PFSK-1 (cell line): ENCODE measurements at regions not wholly inside any gene's neighbourhood (a gene's known extent, or its start where the extent isn't known, plus 50 kb on each side); places are given as distances from the start of the nearest gene placed in this dataset.

ENCODE experiments used
- FOXP2 ChIP-seq: optimal IDR thresholded peaks from 2 replicates; pipeline ENCODE3; 2011; ENCODE audit warnings: borderline replicate concordance, control low read depth, inconsistent platforms; ENCODE audit not compliant: insufficient read depth; ENCODE audit errors: extremely low read length, extremely low read depth
- POLR2AphosphoS5 ChIP-seq: IDR thresholded peaks from 2 replicates; pipeline ENCODE4 v1.6.1; 2012; ENCODE audit warnings: low read depth, mild to moderate bottlenecking, control low read depth, low read length, moderate library complexity
- REST ChIP-seq, 2 experiments: IDR thresholded peaks; 2 replicates each; pipeline versions ENCODE4 v1.6.1 to v1.8.0; 2011 to 2012; ENCODE audit warnings: low read depth in 2 of 2, low read length in 2 of 2, control low read depth in 1 of 2, inconsistent platforms in 1 of 2, mild to moderate bottlenecking in 1 of 2, moderate library complexity in 1 of 2; ENCODE audit not compliant: insufficient read depth in 1 of 2
- SIN3A ChIP-seq: IDR thresholded peaks from 2 replicates; pipeline ENCODE4 v1.6.1; 2012; ENCODE audit warnings: mild to moderate bottlenecking, low read length, moderate library complexity, borderline replicate concordance; ENCODE audit not compliant: insufficient read depth
- TAF1 ChIP-seq: IDR thresholded peaks from 2 replicates; pipeline ENCODE4 v1.6.1; 2012; ENCODE audit warnings: low read length, control low read depth, borderline replicate concordance; ENCODE audit not compliant: insufficient read depth

DNA sequence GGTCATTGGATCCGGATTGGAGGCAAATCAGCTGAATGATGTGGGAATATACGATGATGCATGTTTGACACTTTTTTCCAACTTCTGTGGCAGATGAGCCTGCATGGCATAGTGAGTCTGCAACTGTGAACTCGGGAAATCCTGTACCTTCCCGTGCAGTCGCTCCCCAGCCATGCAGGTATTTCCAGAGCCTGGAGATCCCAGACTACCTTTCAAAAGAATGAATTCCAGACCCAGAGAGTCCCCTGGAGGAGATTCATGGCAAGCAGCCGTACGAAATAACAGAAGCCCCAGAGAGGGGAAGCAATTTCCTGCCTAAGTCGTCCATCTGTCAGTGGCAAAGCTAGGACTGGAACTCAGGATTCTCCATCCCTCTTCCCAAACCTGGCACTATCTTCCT is 75.7 kb upstream of the FAM20A start:
- TF ChIP-seq POLR2AphosphoS5 (no peak), SIN3A (no peak), REST (IDR thresholded peaks at IDR 0.05; ENCODE audit: insufficient read depth in 1 of 2, low read depth in 2 of 2, low read length in 2 of 2) (no peak), TAF1 (no peak), FOXP2 (no peak)

DNA sequence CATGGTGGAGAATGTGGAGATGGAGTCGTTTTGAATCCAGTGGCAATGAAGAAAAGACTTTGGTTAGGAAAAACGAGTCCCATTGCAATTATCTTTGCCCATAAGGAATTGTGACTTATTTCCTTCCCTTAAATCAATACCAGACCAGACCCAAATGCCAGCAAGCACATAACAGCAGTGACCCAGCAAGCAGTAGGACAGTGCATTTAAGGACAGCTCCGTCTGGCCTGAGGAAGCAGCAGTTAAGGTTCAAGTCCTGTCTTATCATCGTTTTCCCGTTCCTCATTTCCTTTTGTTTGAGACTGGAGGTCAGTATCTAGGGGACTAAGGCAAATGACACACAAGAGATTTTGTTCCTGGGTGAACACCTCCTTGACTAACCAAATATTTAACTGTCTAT is 74.6 kb upstream of the FAM20A start:
- no peak for TF ChIP-seq TAF1
- TF ChIP-seq POLR2AphosphoS5 = no peak
- TF ChIP-seq FOXP2 = no peak
- TF ChIP-seq REST (IDR thresholded peaks at IDR 0.05; ENCODE audit: insufficient read depth in 1 of 2, low read depth in 2 of 2, low read length in 2 of 2) = no peak
- no peak for TF ChIP-seq SIN3A

DNA sequence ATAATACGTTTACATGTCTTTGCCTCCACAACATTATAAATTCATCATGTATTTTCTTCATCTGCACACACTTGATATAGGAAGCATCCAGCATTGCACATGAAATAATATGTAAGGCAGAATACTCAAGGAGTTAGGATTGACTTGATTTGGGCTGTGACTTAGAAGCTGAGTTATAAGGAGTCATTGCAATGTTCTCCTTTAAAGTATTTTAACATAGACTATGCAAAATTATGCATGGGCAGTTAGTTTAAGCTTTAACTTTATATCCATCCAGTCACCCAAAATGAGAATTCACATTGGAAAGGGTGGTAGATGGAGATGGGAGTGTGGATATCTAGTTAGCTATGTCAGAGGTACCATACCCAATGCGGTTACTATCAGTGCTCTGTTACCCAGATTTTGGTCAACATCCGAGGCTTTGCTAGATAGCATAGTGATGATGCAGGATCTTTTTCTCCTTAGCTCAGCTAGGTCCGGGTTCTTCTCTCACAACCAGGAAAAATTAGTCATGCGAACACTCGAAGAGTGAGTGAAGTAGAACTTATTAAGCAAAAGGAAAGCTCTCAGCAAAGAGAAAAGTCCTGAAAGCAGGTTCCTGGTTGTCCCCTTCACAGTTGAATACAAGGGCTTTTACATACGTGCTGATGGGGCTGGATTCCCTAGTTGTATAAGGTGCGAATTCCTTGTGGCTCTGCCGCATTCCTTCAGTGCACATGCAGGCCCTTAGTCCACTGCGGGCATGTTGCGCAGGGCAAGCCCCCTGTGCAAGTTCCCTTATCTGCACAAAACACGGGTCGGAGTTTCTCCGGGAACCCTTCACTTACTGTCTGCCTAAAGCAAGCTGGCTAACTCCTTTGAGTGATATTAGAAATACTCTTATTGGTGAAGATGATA is 73.1 kb upstream of the FAM20A start:
- TF ChIP-seq TAF1 = no peak
- no peak for TF ChIP-seq FOXP2
- no peak for TF ChIP-seq REST (IDR thresholded peaks at IDR 0.05; ENCODE audit: insufficient read depth in 1 of 2, low read depth in 2 of 2, low read length in 2 of 2)
- TF ChIP-seq SIN3A = no peak
- TF ChIP-seq POLR2AphosphoS5 = no peak

- TF ChIP-seq SIN3A = no peak
- no peak for TF ChIP-seq POLR2AphosphoS5
- no peak for TF ChIP-seq FOXP2
- no peak for TF ChIP-seq TAF1
- no peak for TF ChIP-seq REST (IDR thresholded peaks at IDR 0.05; ENCODE audit: insufficient read depth in 1 of 2, low read depth in 2 of 2, low read length in 2 of 2)
Observed at GRCh38 chr17:68670967-68671693, 70.0 kb upstream of the FAM20A start.
